HL-60 (cell line): ENCODE measurements at regions not wholly inside any gene's neighbourhood (a gene's known extent, or its start where the extent isn't known, plus 50 kb on each side); places are given as distances from the start of the nearest gene placed in this dataset.

Source experiments
- DNase-seq, 2 experiments: peaks; one replicate each; pipeline ENCODE4 v3.0.0-alpha.2; 2010 to 2020; ENCODE audit warnings: low read depth in 1 of 2, low spot score in 1 of 2
- H3K27ac ChIP-seq: fragments of 250-450 bp; sonication (Bioruptor Pico); replicated peaks from 2 replicates; pipeline ENCODE4 v1.5.1; 2020; ENCODE audit warnings: mild to moderate bottlenecking, moderate library complexity
- H3K27me3 ChIP-seq: fragments of 250-450 bp; sonication (Bioruptor Pico); 2 replicates; pipeline ENCODE4 v1.5.1; 2021; ENCODE audit warnings: mild to moderate bottlenecking, moderate library complexity; ENCODE audit not compliant: insufficient read depth, poor library complexity, severe bottlenecking
- H3K4me3 ChIP-seq: replicated peaks from 2 replicates; pipeline ENCODE4 v1.5.1; 2011; ENCODE audit warnings: mild to moderate bottlenecking, control low read depth, low read length; ENCODE audit not compliant: insufficient read depth
- CTCF ChIP-seq: IDR thresholded peaks from one replicate; pipeline ENCODE4 v1.5.1; 2011; ENCODE audit warnings: low read length, control low read depth, inconsistent platforms; ENCODE audit not compliant: insufficient read depth
- GABPA ChIP-seq: IDR thresholded peaks from 2 replicates; pipeline ENCODE4 v1.6.1; 2012; ENCODE audit warnings: low read depth
- POLR2AphosphoS5 ChIP-seq: IDR thresholded peaks from 2 replicates; pipeline ENCODE4 v1.6.1; 2012; ENCODE audit warnings: low read depth
- SPI1 ChIP-seq: IDR thresholded peaks from 2 replicates; pipeline ENCODE4 v1.6.1; 2012; ENCODE audit warnings: low read depth, mild to moderate bottlenecking, borderline replicate concordance
- TF ChIP-seq, protein P1 (sequence below): IDR thresholded peaks from 2 replicates; pipeline ENCODE4 v1.6.1; 2012; ENCODE audit warnings: low read depth; ENCODE audit not compliant: insufficient replicate concordance

- no peak for TF ChIP-seq SPI1
- no peak for TF ChIP-seq GABPA
- TF ChIP-seq CTCF, result no peak
- TF ChIP-seq, protein P1, sequence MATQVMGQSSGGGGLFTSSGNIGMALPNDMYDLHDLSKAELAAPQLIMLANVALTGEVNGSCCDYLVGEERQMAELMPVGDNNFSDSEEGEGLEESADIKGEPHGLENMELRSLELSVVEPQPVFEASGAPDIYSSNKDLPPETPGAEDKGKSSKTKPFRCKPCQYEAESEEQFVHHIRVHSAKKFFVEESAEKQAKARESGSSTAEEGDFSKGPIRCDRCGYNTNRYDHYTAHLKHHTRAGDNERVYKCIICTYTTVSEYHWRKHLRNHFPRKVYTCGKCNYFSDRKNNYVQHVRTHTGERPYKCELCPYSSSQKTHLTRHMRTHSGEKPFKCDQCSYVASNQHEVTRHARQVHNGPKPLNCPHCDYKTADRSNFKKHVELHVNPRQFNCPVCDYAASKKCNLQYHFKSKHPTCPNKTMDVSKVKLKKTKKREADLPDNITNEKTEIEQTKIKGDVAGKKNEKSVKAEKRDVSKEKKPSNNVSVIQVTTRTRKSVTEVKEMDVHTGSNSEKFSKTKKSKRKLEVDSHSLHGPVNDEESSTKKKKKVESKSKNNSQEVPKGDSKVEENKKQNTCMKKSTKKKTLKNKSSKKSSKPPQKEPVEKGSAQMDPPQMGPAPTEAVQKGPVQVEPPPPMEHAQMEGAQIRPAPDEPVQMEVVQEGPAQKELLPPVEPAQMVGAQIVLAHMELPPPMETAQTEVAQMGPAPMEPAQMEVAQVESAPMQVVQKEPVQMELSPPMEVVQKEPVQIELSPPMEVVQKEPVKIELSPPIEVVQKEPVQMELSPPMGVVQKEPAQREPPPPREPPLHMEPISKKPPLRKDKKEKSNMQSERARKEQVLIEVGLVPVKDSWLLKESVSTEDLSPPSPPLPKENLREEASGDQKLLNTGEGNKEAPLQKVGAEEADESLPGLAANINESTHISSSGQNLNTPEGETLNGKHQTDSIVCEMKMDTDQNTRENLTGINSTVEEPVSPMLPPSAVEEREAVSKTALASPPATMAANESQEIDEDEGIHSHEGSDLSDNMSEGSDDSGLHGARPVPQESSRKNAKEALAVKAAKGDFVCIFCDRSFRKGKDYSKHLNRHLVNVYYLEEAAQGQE, result no peak
- TF ChIP-seq POLR2AphosphoS5, result no peak
- no peak overlapping the region for H3K27ac ChIP-seq
- no peak for DNase-seq
- H3K27me3 ChIP-seq, result no peaks in the 10 kb centered on the region
- H3K4me3 ChIP-seq, result no peak overlapping the region
Measured at GRCh38 chr7:106606120-106606519, 54.8 kb downstream of the CCDC71L start.

DNA sequence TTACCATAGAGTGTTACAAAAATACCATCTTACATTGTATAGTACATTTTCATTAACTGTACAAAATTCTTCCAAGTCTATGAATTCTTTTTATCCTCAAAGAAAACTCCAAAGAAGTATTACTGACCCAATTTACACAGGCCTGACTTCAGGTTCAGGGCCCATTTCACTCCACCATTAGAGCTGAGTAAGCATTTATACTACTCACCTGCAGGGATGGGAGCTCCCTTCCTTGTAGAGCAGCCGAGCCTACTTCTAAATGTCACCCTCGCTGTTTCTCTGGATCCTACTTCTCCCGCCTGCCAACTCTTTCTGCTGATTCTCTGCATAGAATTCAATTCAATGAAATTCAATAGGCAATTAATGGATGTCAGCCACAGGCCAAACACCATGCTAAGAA is 56.0 kb downstream of the CCDC71L start:
- DNase-seq, result no peak
- H3K27me3 ChIP-seq, result no peaks in the 10 kb centered on the region
- no peak overlapping the region for H3K4me3 ChIP-seq
- no peak overlapping the region for H3K27ac ChIP-seq
- TF ChIP-seq GABPA (no peak), POLR2AphosphoS5 (no peak), CTCF (no peak), SPI1 (no peak)
- TF ChIP-seq, protein P1, result no peak

DNA sequence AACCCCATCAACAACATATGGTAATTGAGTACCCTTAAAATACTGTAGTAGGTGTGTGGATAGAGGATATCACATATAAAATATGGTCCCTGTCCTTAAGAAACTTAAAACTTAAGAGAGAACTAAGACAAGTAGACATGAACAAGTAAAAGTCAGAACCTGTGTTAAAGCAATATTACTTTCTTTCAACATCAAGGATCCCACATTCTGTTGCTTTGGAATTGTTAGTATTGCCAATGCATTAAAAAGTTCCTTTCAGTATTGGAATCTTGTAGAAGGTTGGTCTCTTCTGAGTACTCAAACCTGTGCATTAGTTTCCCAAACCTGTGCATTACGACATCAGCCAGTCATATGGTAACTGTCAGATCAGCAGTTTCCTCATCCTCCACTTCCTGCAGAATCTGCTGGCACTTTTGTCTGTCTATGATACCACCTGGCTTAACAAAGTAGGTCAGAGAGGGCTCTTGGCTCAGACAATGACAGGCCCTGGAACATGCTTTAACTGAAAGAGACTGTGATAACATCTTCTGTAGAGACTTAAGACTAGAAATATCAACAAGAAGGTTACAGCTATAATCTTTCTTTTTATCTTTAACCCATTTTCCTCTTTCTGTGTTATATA is 56.5 kb downstream of the CCDC71L start:
- Histone ChIP-seq H3K4me3 (no peak overlapping the region), H3K27ac (no peak overlapping the region), H3K27me3 (no peaks in the 10 kb centered on the region)
- peak; percentile 23 to 71 for DNase-seq
- TF ChIP-seq CTCF, result no peak
- TF ChIP-seq, protein P1, result no peak
- no peak for TF ChIP-seq GABPA
- TF ChIP-seq POLR2AphosphoS5, result no peak
- no peak for TF ChIP-seq SPI1
